HepG2 (cell line): ENCODE measurements at regions not wholly inside any gene's neighbourhood (a gene's known extent, or its start where the extent isn't known, plus 50 kb on each side); places are given as distances from the start of the nearest gene placed in this dataset.
A peak's percentile ranks its signal among the peaks of the same experiment; 100 is the strongest.

Experiments
- ATAC-seq: fragments of 200-7000 bp; cut with Tn5 transposase; 3 replicates; pipeline ENCODE4 v1.9.1; 2020; ENCODE audit warnings: mild to moderate bottlenecking, moderate library complexity
- BruUV-seq: library from RNA; stranded (reverse); fragments of 400-500 nt; replicated peaks from 2 replicates; lab custom pipeline; 2021; lab: Mats Ljungman, UMichigan
- CTCF ChIA-PET: fragments of 300-600 bp; formaldehyde crosslinking; extraction: SDS; loops from one replicate; lab custom pipeline; 2021; ENCODE audit warnings: low total read pairs, inconsistent platforms, low intra/inter-chr PET ratio; lab: Yijun Ruan, JAX
- POLR2A ChIA-PET: fragments of 350-600 bp; sonication (Branson Sonifier 250); formaldehyde crosslinking; loops from one replicate; lab custom pipeline; 2020; ENCODE audit warnings: antibody characterized with exemption, inconsistent platforms; lab: Yijun Ruan, JAX
- DNase-seq: peaks from one replicate; pipeline ENCODE4 v3.0.0-alpha.2; 2015; ENCODE audit warnings: low spot score
- FAIRE-seq: peaks from 3 replicates; lab custom pipeline; 2011; peaks lifted over from hg19 to GRCh38; lab: Jason Lieb, UNC
- H2AFZ ChIP-seq: one replicate; pipeline ENCODE4 v1.6.1; 2011; ENCODE audit warnings: low read length, inconsistent platforms
- H3K27ac ChIP-seq: fragments of 300-600 bp; 3 replicates; pipeline ENCODE4 v1.8.0; 2011; ENCODE audit warnings: mixed run types, mild to moderate bottlenecking, mixed read lengths, low read length, inconsistent platforms; ENCODE audit not compliant: insufficient read depth; ENCODE audit errors: extremely low read length
- H3K27me3 ChIP-seq, 2 experiments: fragments of 200-600 bp in 1 of 2; 2 replicates in 1 of 2; 3 replicates in 1 of 2; pipeline versions ENCODE4 v1.6.0 to v1.8.0; 2011; ENCODE audit warnings: low read length in 2 of 2, mild to moderate bottlenecking in 2 of 2, moderate library complexity in 2 of 2, inconsistent platforms in 1 of 2; ENCODE audit not compliant: insufficient read depth in 2 of 2, control insufficient read depth in 1 of 2
- H3K36me3 ChIP-seq, 2 experiments: fragments of 200-600 bp in 1 of 2; replicated peaks in 1 of 2; 2 replicates in 1 of 2; 3 replicates in 1 of 2; pipeline versions ENCODE4 v1.5.1 to v1.8.0; 2011; ENCODE audit warnings: low read length in 2 of 2, inconsistent platforms in 1 of 2; ENCODE audit not compliant: insufficient read depth in 2 of 2, control insufficient read depth in 1 of 2
- H3K4me1 ChIP-seq: 2 replicates; pipeline ENCODE4 v1.5.1; 2012; ENCODE audit warnings: low read length, inconsistent platforms; ENCODE audit not compliant: insufficient read depth
- H3K4me2 ChIP-seq: 2 replicates; pipeline ENCODE4 v1.6.0; 2011; ENCODE audit warnings: low read depth, low read length, inconsistent platforms
- H3K4me3 ChIP-seq, 3 experiments: fragments of 200-600 bp in 1 of 3; sonication (generic), shearing (Covaris generic) in 1 of 3; replicated peaks in 1 of 3; 2 replicates each; pipeline ENCODE4 v1.5.1; 2011 to 2016; ENCODE audit warnings: low read length in 3 of 3, inconsistent platforms in 2 of 3, low read depth in 2 of 3, mild to moderate bottlenecking in 2 of 3, control low read depth in 1 of 3, mixed read lengths in 1 of 3; ENCODE audit not compliant: insufficient read depth in 1 of 3
- H3K79me2 ChIP-seq: one replicate; pipeline ENCODE4 v1.6.1; 2011; ENCODE audit warnings: low read length, inconsistent platforms; ENCODE audit not compliant: insufficient read depth
- H3K9ac ChIP-seq: 2 replicates; pipeline ENCODE4 v1.6.0; 2011; ENCODE audit warnings: mild to moderate bottlenecking, low read depth, low read length, inconsistent platforms; ENCODE audit not compliant: insufficient read depth
- H3K9me3 ChIP-seq: 2 replicates; pipeline ENCODE4 v1.5.1; 2012; ENCODE audit warnings: mild to moderate bottlenecking, low read length
- H4K20me1 ChIP-seq: 2 replicates; pipeline ENCODE4 v1.6.0; 2011; ENCODE audit warnings: inconsistent platforms, mild to moderate bottlenecking, low read length, moderate library complexity; ENCODE audit not compliant: insufficient read depth
- CREBL2 ChIP-seq: sonication (generic); formaldehyde crosslinking; IDR thresholded peaks from 2 replicates; pipeline ENCODE4 v1.8.1; 2023; ENCODE audit warnings: missing genetic modification reagents, mild to moderate bottlenecking, borderline replicate concordance
- CTCF ChIP-seq: sonication (generic); formaldehyde crosslinking; IDR thresholded peaks from 2 replicates; pipeline ENCODE4 v1.5.0; 2020; ENCODE audit warnings: mild to moderate bottlenecking, missing genetic modification reagents, moderate library complexity
- EEA1 ChIP-seq: sonication (generic); formaldehyde crosslinking; IDR thresholded peaks from 2 replicates; pipeline ENCODE4 v1.5.1; 2020; ENCODE audit warnings: mild to moderate bottlenecking, missing genetic modification reagents, borderline replicate concordance
- FLYWCH1 ChIP-seq: sonication (generic); formaldehyde crosslinking; IDR thresholded peaks from 2 replicates; pipeline ENCODE4 v1.8.1; 2023; ENCODE audit warnings: mild to moderate bottlenecking, missing genetic modification reagents
- FOXJ3 ChIP-seq: sonication (generic); formaldehyde crosslinking; IDR thresholded peaks from 2 replicates; pipeline ENCODE4 v1.4.0; 2020; ENCODE audit warnings: missing genetic modification reagents, mild to moderate bottlenecking, borderline replicate concordance
- GABPB1 ChIP-seq: IDR thresholded peaks from 2 replicates; pipeline ENCODE4 v1.6.1; 2016; ENCODE audit warnings: mild to moderate bottlenecking, missing genetic modification reagents, moderate library complexity, missing compliant biosample characterization
- HDAC2 ChIP-seq: sonication (generic); formaldehyde crosslinking; IDR thresholded peaks from 2 replicates; pipeline ENCODE4 v1.4.0; 2020; ENCODE audit warnings: missing genetic modification reagents
- HNF1B ChIP-seq: sonication (generic); formaldehyde crosslinking; IDR thresholded peaks from 2 replicates; pipeline ENCODE4 v1.5.1; 2020; ENCODE audit warnings: mild to moderate bottlenecking, moderate library complexity, missing genetic modification reagents
- KLF12 ChIP-seq: sonication (generic); formaldehyde crosslinking; IDR thresholded peaks from 2 replicates; pipeline ENCODE4 v1.4.0; 2020; ENCODE audit warnings: missing genetic modification reagents, borderline replicate concordance
- KLF15 ChIP-seq: sonication (generic); formaldehyde crosslinking; IDR thresholded peaks from 2 replicates; pipeline ENCODE4 v1.8.1; 2023; ENCODE audit warnings: borderline replicate concordance, mild to moderate bottlenecking, inconsistent platforms, missing genetic modification reagents, mixed read lengths
- MEIS1 ChIP-seq: sonication (generic); formaldehyde crosslinking; IDR thresholded peaks from 2 replicates; pipeline ENCODE4 v1.9.0; 2021; ENCODE audit warnings: mild to moderate bottlenecking, missing genetic modification reagents, moderate library complexity, borderline replicate concordance
- MTF1 ChIP-seq: sonication (generic); formaldehyde crosslinking; IDR thresholded peaks from 2 replicates; pipeline ENCODE4 v1.5.0; 2020; ENCODE audit warnings: missing genetic modification reagents
- NRL ChIP-seq: sonication (generic); formaldehyde crosslinking; IDR thresholded peaks from 2 replicates; pipeline ENCODE4 v1.5.0; 2020; ENCODE audit warnings: missing genetic modification reagents, mild to moderate bottlenecking, moderate library complexity, borderline replicate concordance
- RBFOX2 ChIP-seq: fragments of 200-400 bp; formaldehyde crosslinking; IDR thresholded peaks from 2 replicates; pipeline ENCODE4 v1.6.1; 2017; ENCODE audit warnings: low read depth, mild to moderate bottlenecking, low read length
- SMC3 ChIP-seq: IDR thresholded peaks from 2 replicates; pipeline ENCODE4 v1.6.1; 2011; ENCODE audit warnings: low read length, improper control_type of control experiment
- TCF7L2 ChIP-seq: IDR thresholded peaks from 2 replicates; pipeline ENCODE4 v1.6.1; 2011; ENCODE audit warnings: mild to moderate bottlenecking, low read depth, low read length, moderate library complexity
- ZNF333 ChIP-seq: sonication (generic); formaldehyde crosslinking; IDR thresholded peaks from 2 replicates; pipeline ENCODE4 v1.4.0; 2020; ENCODE audit warnings: mild to moderate bottlenecking, missing genetic modification reagents, borderline replicate concordance
- ZNF354B ChIP-seq: sonication (generic); formaldehyde crosslinking; IDR thresholded peaks from 2 replicates; pipeline ENCODE4 v1.8.0; 2022; ENCODE audit warnings: mild to moderate bottlenecking, missing genetic modification reagents
- ZNF383 ChIP-seq: sonication (generic); formaldehyde crosslinking; IDR thresholded peaks from 2 replicates; pipeline ENCODE4 v1.4.0; 2020; ENCODE audit warnings: missing genetic modification reagents, mild to moderate bottlenecking, borderline replicate concordance
- ZNF652 ChIP-seq: IDR thresholded peaks from 2 replicates; pipeline ENCODE4 v1.6.1; 2016; ENCODE audit warnings: low read depth, borderline replicate concordance
- ZNF792 ChIP-seq: IDR thresholded peaks from 2 replicates; pipeline ENCODE4 v1.6.1; 2016
- WGBS: methylation state at CpG from one replicate; pipeline ENCODE4 v1.1.6; 2017; ENCODE audit warnings: low lambda C conversion rate; 5-methylcytosine and 5-hydroxymethylcytosine counted together
- in situ Hi-C: cut with HindIII; loops from 2 replicates; pipeline ENCODE4 v1.10.0; 2017; ENCODE audit warnings: low pct_unique_long_range_greater_than_20kb; ENCODE audit not compliant: extremely low pct_ligation_motif_present
- intact Hi-C: fragments of 100-400 bp; cut with micrococcal nuclease; formaldehyde crosslinking; loops from one replicate; pipeline ENCODE4 v1.10.0; 2022; ENCODE audit not compliant: unreplicated experiment
- TF ChIP-seq, protein P1 (sequence below): sonication (generic); formaldehyde crosslinking; IDR thresholded peaks from 2 replicates; pipeline ENCODE4 v1.4.0; 2020; ENCODE audit warnings: missing genetic modification reagents; ENCODE audit errors: not compliant biosample characterization
- TF ChIP-seq, protein P2 (sequence below): sonication (generic); formaldehyde crosslinking; IDR thresholded peaks from 2 replicates; pipeline ENCODE4 v1.8.0; 2022; ENCODE audit warnings: missing genetic modification reagents, low read depth, mild to moderate bottlenecking, borderline replicate concordance

GRCh38 chr9:82101475-82101874 is 112.9 kb downstream of the SPATA31D1 start:
- FAIRE-seq (peak; percentile 21), ATAC-seq (peak; percentile 73), DNase-seq (peak; percentile 2)
- peaks cover 6% of the 10 kb centered on the region for H3K9me3 ChIP-seq
- H4K20me1 ChIP-seq = no peaks in the 10 kb centered on the region
- H3K79me2 ChIP-seq = no peaks in the 10 kb centered on the region
- H3K36me3 ChIP-seq = no peaks in the 10 kb centered on the region
- CTCF ChIA-PET = no interaction called here
- H3K9ac ChIP-seq = no peak overlapping the region
- no peaks in the 10 kb centered on the region for H3K27me3 ChIP-seq
- no peak overlapping the region for H3K4me2 ChIP-seq
- no peak overlapping the region for H2AFZ ChIP-seq
- POLR2A ChIA-PET = no interaction called here
- intact Hi-C loops (no loop called here), in situ Hi-C loops (no loop called here)
- no peak overlapping the region for H3K4me3 ChIP-seq
- 9% methylated on average over 1 of the region's 1 CpG for WGBS
- H3K4me1 ChIP-seq = no peaks in the 10 kb centered on the region
- BruUV-seq = no TSS peak
- no peak overlapping the region for H3K27ac ChIP-seq
- TF ChIP-seq HDAC2 (no peak), FLYWCH1 (no peak), CTCF (CRISPR knock-in tag) (peak; percentile 35), ZNF652 (CRISPR knock-in tag) (peak; percentile 42; the same call in 1 of the 2 replicates), EEA1 (CRISPR knock-in tag) (no peak), ZNF354B (CRISPR knock-in tag) (no peak), MTF1 (no peak), KLF15 (no peak), GABPB1 (no peak), ZNF333 (CRISPR knock-in tag) (no peak), CREBL2 (CRISPR knock-in tag) (no peak), HNF1B (CRISPR knock-in tag) (no peak), NRL (CRISPR knock-in tag) (no peak), FOXJ3 (CRISPR knock-in tag) (no peak), MEIS1 (no peak), SMC3 (peak; percentile 33; the same call in 1 of the 2 replicates), ZNF792 (CRISPR knock-in tag) (no peak), KLF12 (CRISPR knock-in tag) (no peak), ZNF383 (no peak), RBFOX2 (no peak), TCF7L2 (no peak)
- TF ChIP-seq, protein P1, sequence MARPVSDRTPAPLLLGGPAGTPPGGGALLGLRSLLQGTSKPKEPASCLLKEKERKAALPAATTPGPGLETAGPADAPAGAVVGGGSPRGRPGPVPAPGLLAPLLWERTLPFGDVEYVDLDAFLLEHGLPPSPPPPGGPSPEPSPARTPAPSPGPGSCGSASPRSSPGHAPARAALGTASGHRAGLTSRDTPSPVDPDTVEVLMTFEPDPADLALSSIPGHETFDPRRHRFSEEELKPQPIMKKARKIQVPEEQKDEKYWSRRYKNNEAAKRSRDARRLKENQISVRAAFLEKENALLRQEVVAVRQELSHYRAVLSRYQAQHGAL (CRISPR knock-in tag) = no peak
- TF ChIP-seq, protein P2, sequence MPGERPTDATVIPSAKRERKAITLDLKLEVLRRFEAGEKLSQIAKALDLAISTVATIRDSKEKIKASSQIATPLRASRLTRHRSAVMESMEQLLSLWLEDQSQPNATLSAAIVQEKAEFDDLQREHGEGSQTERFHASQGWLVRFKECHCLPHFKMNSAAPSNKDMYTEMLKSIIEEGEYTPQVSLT (CRISPR knock-in tag) = no peak
